ENCODE measurements at regions not wholly inside any gene's neighbourhood (a gene's known extent, or its start where the extent isn't known, plus 50 kb on each side); places are given as distances from the start of the nearest gene placed in this dataset.
"Not testable (repeated sequence)": the region's sequence is repeated elsewhere in the genome, so short reads cannot be mapped to it uniquely, and the experiment has no call there.

DNA sequence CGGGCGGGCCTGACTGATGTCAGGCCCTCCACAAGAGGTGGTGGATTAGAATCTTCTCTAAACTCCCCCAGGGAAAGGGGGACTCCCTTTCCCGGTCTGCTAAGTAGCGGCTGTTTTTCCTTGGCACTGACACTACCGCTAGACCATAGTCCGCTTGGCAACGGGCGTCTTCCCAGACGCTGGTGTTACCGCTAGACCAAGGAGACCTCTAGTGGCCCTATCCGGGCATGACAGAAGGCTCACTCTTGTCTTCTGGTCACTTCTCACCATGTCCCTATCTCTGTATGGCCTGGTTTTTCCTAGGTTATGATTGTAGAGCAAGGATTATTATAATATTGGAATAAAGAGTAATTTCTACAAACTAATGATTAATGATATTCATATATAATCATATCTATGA lies 318.2 kb upstream of the DKK2 start:
- TF ChIP-seq, protein P1, sequence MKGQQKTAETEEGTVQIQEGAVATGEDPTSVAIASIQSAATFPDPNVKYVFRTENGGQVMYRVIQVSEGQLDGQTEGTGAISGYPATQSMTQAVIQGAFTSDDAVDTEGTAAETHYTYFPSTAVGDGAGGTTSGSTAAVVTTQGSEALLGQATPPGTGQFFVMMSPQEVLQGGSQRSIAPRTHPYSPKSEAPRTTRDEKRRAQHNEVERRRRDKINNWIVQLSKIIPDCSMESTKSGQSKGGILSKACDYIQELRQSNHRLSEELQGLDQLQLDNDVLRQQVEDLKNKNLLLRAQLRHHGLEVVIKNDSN (IDR thresholded peaks at IDR 0.05; ENCODE audit: borderline replicate concordance, extremely low read length, insufficient read depth, low read depth, low read length) = not testable (repeated sequence)
- TF ChIP-seq, protein P2, sequence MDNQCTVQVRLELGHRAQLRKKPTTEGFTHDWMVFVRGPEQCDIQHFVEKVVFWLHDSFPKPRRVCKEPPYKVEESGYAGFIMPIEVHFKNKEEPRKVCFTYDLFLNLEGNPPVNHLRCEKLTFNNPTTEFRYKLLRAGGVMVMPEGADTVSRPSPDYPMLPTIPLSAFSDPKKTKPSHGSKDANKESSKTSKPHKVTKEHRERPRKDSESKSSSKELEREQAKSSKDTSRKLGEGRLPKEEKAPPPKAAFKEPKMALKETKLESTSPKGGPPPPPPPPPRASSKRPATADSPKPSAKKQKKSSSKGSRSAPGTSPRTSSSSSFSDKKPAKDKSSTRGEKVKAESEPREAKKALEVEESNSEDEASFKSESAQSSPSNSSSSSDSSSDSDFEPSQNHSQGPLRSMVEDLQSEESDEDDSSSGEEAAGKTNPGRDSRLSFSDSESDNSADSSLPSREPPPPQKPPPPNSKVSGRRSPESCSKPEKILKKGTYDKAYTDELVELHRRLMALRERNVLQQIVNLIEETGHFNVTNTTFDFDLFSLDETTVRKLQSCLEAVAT (IDR thresholded peaks at IDR 0.05) = not testable (repeated sequence)
